ENCODE measurements at regions not wholly inside any gene's neighbourhood (a gene's known extent, or its start where the extent isn't known, plus 50 kb on each side); places are given as distances from the start of the nearest gene placed in this dataset.

GRCh38 chr4:129371926-129372325 is 276.0 kb downstream of the C4orf33 start:
- Histone ChIP-seq H3K36me3 (ENCODE audit: control insufficient read depth, insufficient read depth, low read length) (no peaks in the 10 kb centered on the region), H3K4me3 (ENCODE audit: low read depth, low read length) (no peak overlapping the region), H3K27me3 (ENCODE audit: control insufficient read depth, insufficient read depth, low read length) (no peaks in the 10 kb centered on the region)
- ChIA-PET CTCF (interaction anchor here (0.6 kb wide), 1 partner anchor 267 kb away, joined by 3 read pairs; no protein-coding TSS in a partner anchor), POLR2A (no interaction called here)
- no peak for TF ChIP-seq CTCF (IDR thresholded peaks at IDR 0.05; ENCODE audit: insufficient read depth, low read depth, low read length)
- DNase-seq (ENCODE audit: low read depth): no peak

GRCh38 chr4:129377131-129377845 is 281.3 kb downstream of the C4orf33 start:
- TF ChIP-seq CTCF (IDR thresholded peaks at IDR 0.05; ENCODE audit: insufficient read depth, low read depth, low read length): no peak
- no peak for DNase-seq (ENCODE audit: low read depth)
- Histone ChIP-seq H3K36me3 (ENCODE audit: control insufficient read depth, insufficient read depth, low read length) (no peaks in the 10 kb centered on the region), H3K27me3 (ENCODE audit: control insufficient read depth, insufficient read depth, low read length) (no peaks in the 10 kb centered on the region), H3K4me3 (ENCODE audit: low read depth, low read length) (no peak overlapping the region)
- POLR2A ChIA-PET: no interaction called here
- CTCF ChIA-PET: no interaction called here

- Histone ChIP-seq H3K36me3 (ENCODE audit: control insufficient read depth, insufficient read depth, low read length) (no peaks in the 10 kb centered on the region), H3K27me3 (ENCODE audit: control insufficient read depth, insufficient read depth, low read length) (no peaks in the 10 kb centered on the region), H3K4me3 (ENCODE audit: low read depth, low read length) (no peak overlapping the region)
- TF ChIP-seq CTCF (IDR thresholded peaks at IDR 0.05; ENCODE audit: insufficient read depth, low read depth, low read length): no peak
- POLR2A ChIA-PET: no interaction called here
- DNase-seq (ENCODE audit: low read depth): no peak
- CTCF ChIA-PET: no interaction called here
Measured at GRCh38 chr4:129378364-129378763, 282.4 kb downstream of the C4orf33 start.

GRCh38 chr4:129379429-129379828 is 283.5 kb downstream of the C4orf33 start:
- no peak overlapping the region for H3K4me3 ChIP-seq (ENCODE audit: low read depth, low read length)
- POLR2A ChIA-PET: no interaction called here

GRCh38 chr4:129384974-129385373 is 289.0 kb downstream of the C4orf33 start:
- no peaks in the 10 kb centered on the region for H3K27me3 ChIP-seq (ENCODE audit: control insufficient read depth, insufficient read depth, low read length)
- H3K36me3 ChIP-seq (ENCODE audit: control insufficient read depth, insufficient read depth, low read length): no peaks in the 10 kb centered on the region
- ChIA-PET POLR2A (no interaction called here), CTCF (no interaction called here)
- H3K4me3 ChIP-seq (ENCODE audit: low read depth, low read length): no peak overlapping the region
- no peak for DNase-seq (ENCODE audit: low read depth)
- no peak for TF ChIP-seq CTCF (IDR thresholded peaks at IDR 0.05; ENCODE audit: insufficient read depth, low read depth, low read length)

More at GRCh38 chr4:129379429-129379828, 283.5 kb downstream of the C4orf33 start:
- CTCF ChIA-PET: no interaction called here
- H3K27me3 ChIP-seq (ENCODE audit: control insufficient read depth, insufficient read depth, low read length): no peaks in the 10 kb centered on the region
- DNase-seq (ENCODE audit: low read depth): no peak
- no peaks in the 10 kb centered on the region for H3K36me3 ChIP-seq (ENCODE audit: control insufficient read depth, insufficient read depth, low read length)
- no peak for TF ChIP-seq CTCF (IDR thresholded peaks at IDR 0.05; ENCODE audit: insufficient read depth, low read depth, low read length)
